ENCODE measurements at regions not wholly inside any gene's neighbourhood (a gene's known extent, or its start where the extent isn't known, plus 50 kb on each side); places are given as distances from the start of the nearest gene placed in this dataset.
"Not testable (repeated sequence)": the region's sequence is repeated elsewhere in the genome, so short reads cannot be mapped to it uniquely, and the experiment has no call there.

DNA sequence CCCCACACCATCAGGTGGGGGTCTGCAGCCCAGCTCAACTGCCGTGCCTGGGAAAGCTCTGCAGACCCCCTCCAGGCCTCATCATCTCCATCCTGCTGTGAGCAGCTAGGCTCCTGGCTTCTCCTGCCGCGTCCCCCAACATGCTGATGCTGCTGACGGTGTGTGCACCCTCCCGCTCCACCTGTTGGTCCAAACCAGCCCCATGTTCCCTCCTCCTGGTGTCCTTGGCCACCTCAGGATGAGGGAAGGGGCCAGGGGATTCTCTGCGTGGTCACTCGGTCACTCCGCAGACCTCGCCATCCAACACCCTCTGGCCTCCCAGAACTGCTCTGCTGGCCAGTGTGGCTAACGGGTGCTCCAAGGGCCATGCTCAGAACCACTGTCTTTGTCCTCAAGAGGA is 368.6 kb downstream of the FOXL1 start:
- intact Hi-C loops (cut with DNase I) = no loop called here
- peak; percentile 42 for DNase-seq (ENCODE audit: low spot score)

- intact Hi-C loops (cut with DNase I) = no loop called here
- DNase-seq (ENCODE audit: low spot score) = no peak
These were observed 369.1 kb downstream of the C16orf95 start for GRCh38 chr16:86948046-86948445.

DNA sequence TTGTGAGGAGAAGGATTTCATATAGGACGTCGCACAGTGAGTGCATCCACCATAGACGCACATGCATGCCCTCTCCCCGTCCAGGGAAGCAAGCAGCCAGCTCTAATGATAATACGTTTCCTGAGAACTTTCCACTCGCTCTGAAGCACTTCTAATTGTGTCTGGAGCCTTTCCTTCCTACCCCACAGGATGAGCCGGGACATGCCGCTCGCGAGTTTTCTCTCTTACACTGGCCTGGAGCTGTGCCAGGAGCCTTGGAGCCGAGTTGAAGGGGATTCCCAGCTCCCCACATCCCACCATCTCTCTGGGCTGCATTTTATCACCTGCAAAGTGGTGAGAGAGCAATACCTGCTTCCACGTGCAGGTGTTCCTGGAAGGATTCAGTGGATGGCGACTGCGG is 368.1 kb downstream of the C16orf95 start:
- intact Hi-C loops (cut with DNase I) = no loop called here
- DNase-seq (ENCODE audit: low spot score) = no peak

DNA sequence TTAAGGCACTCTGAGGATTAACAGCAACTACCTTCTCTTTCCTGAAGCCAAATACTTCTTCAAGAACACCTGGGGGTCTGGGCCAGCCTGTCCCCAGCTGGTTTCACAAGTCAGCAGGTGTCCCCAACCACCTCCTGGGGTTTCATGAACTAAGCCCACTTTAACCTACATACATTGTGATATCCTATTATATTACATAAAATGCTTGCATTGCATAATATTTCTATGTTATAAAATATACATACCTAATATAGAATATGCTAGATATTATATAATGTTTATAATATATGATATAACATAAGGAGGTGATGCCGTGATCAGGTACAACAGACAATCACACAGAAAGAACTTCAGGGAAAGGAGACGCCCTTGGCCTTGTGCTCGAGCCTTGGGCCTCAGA is 367.6 kb downstream of the C16orf95 start:
- intact Hi-C loops (cut with DNase I) = no loop called here
- DNase-seq (ENCODE audit: low spot score) = no peak

- intact Hi-C loops (cut with DNase I) = no loop called here
- DNase-seq (ENCODE audit: low spot score) = no peak
These were observed 366.0 kb downstream of the C16orf95 start for GRCh38 chr16:86951041-86951822.

DNA sequence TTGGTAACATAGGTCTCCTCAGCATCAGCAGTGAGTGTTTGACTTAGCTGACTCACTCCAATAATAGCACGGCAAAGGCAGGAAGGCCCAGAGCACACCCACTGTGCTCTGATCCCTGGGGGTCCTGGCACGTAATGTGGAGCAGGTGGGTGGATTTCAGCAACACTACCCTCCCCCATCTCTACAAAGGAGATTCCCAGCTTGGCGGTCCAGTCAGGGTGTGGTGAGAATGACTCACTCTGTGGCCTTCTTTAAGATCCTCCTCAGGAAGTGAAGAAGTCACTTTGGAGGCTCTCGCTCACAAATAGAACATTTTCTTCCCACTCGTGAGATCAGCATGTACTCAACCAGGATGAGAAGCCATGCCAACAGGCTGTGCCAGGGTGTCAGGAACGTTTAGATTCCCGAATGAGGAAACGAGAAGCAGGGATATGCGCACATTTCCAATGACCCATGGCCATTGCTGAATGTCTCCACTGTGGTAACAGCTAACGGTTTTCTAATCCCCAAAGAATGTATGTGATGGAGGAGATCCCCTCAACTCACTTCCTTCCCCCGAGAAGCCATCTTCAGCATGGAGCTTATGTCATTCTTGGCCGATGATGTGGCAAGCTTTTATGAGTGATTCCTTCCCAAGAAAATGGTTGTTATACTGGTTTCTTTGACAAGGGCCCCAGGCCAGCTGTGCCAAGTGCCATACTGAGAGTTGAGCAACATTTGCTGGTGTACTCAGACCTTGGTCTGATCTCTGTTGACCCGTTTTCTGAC is 365.2 kb downstream of the C16orf95 start:
- no peak for DNase-seq (ENCODE audit: low spot score)

GRCh38 chr16:86952769-86953168 is 364.4 kb downstream of the C16orf95 start:
- DNase-seq (ENCODE audit: low spot score) = no peak
- intact Hi-C loops (cut with DNase I) = no loop called here

More for the DNA sequence above, 365.2 kb downstream of the C16orf95 start:
- intact Hi-C loops (cut with DNase I) = no loop called here

DNA sequence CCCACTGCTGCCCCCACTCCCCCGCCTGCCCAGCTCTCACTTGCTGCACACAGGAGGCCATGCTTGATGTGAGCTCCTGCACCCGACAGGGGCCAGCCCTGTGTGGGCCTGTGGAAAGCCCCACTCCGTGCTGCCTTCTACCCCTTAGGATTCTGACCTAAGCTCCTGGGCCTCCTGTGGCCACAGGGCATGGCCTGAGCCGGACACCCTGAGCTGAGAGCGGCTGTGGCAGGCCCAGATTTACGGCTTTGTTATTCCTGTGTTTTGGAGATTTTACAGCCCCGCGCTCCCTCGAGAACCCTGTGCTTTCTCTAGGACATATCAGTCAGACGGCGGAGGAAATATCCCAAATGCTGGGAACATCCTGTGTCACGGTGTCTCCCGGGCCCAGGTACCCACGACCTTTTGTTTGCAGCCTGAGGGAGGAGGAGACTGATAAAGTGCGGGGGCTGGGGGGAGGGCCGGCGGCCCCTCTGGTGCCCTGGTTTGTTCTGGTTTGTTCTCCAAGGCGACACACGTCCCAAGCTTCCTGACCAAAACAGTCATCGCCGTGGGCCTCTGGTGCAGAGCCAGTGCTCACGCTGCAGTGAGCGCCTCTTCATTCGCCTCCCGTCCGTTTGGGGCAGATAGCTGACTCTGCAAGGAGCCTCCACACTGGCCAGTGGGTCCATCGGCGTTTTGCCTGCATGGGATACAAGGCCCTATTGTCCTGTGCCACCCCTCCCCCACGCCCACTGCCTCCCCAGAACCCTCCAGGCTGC is 363.4 kb downstream of the C16orf95 start:
- intact Hi-C loops (cut with DNase I) = loop anchor here in 1 of 2 donors (1.0 kb wide), 1 partner anchor 32 kb away; no protein-coding TSS in a partner anchor
- DNase-seq (ENCODE audit: low spot score) = no peak

GRCh38 chr16:86955136-86955855 is 361.9 kb downstream of the C16orf95 start:
- no peak for DNase-seq (ENCODE audit: low spot score)
- intact Hi-C loops (cut with DNase I) = no loop called here

DNA sequence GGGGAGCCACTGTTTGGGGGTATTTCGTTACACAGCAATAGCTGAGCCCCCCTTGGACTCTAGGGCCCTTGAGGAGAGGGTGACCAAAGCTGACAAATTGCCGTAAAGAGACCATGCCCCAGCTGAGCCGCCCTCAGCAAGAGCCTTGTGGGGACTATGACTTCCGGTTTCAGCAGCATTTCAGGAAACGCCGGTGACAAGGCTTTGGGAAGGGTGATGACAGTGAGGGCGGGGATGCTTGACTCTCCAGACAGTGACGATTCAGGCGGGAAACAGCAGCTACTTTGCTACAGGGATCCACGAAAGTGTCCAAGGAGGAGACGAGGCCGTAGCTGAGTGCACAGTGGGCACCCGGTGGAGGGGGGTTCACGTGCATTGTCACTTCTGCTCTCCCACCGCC is 360.8 kb downstream of the C16orf95 start:
- intact Hi-C loops (cut with DNase I) = no loop called here
- no peak for DNase-seq (ENCODE audit: low spot score)

DNA sequence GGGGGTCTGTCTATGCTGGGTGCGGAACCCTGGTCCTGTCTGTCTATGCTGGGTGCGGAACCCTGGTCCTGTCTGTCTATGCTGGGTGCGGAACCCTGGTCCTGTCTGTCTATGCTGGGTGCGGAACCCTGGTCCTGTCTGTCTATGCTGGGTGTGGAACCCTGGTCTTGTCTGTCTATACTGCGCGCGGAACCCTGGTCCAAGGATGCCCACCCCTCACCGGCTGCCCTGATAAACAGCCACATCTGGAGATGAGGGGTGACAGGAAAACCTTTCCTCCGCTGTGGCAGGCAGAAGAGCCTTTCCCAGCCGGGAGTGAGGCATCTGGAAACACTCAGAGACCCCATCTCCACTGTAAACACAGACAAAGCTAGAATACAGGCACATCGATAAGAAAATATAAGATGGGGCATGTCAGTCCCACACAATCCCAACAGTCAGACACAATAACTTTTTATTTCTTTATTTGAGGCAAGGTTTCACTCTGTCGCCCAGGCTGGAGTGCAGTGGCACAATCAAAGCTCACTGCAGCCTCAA is 359.5 kb downstream of the C16orf95 start:
- peak; percentile 38 for DNase-seq (ENCODE audit: low spot score)
- intact Hi-C loops (cut with DNase I) = not testable (repeated sequence)

DNA sequence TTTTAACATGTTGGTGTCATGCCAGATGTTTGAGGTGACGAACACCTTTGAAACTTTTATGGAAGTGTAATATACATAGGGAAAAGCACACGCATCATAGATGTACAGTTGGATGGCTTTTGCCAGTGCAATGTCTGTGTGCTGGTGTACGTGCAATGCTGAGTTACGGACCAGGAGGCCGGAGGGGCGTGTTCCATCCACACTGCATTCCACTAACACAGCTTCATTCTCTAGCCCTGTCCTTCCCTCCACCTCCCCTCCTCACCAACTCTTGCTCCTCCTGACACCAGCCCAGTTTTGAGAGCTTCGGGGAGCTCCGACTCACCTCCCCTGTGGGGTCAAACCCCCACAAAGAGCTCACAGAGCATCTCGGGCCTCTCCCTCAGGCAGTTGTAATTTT is 358.8 kb downstream of the C16orf95 start:
- DNase-seq (ENCODE audit: low spot score) = no peak
- intact Hi-C loops (cut with DNase I) = no loop called here

DNA sequence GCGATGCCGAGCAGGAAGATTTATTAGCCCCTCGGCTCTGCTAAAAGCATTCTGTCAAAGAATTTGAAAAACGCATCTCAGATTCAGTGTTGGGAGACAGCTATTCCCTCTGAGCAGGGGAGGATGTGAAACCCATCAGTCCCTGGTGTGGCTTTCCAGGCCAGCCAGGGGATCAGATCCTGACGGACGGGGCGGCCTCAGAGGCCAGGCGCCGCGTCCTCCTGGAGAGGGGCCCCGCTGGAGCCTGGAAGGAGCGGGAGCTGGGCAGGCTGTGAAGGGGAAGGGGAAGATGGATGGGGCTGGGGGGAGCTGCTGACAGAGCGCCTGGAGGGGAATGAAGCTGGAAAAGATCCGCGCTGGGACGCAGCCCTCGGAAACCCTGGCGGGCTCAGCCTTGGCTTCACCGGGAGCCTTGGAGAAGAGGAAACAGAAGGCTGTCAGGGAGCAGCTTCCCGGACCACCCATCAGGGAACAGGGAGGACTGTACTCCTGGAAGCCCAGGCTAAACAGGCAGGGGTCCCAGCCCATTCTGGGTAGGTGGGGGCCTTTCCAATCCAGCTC is 358.0 kb downstream of the C16orf95 start:
- DNase-seq (ENCODE audit: low spot score) = peak; percentile 70
- intact Hi-C loops (cut with DNase I) = no loop called here

- intact Hi-C loops (cut with DNase I) = no loop called here
- DNase-seq (ENCODE audit: low spot score) = no peak
These were observed 357.5 kb downstream of the C16orf95 start for GRCh38 chr16:86959729-86960128.

- DNase-seq (ENCODE audit: low spot score) = peak; percentile 58
- intact Hi-C loops (cut with DNase I) = no loop called here
These were observed 356.9 kb downstream of the C16orf95 start for GRCh38 chr16:86960266-86960665.

DNA sequence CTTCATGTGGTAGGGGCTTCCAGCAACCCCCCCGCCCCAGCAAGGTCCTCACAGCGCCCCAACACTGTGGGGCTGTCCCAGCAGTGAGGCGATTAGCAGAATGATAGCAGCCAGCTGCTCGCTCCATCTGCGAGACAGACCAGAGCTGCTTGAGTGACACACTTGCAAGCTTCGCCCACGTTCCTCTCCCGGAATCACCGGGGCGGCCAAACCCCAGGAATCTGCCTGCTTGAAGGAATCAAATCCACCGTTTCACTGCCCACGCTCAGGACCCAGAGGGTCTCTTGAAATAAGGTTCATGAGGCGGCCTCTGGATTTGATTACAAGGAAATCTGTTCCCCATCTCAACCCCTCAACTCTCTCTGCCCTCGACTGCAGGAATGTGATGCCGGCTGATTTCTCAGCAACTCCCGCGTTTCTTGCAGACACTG is 356.0 kb downstream of the C16orf95 start:
- intact Hi-C loops (cut with DNase I) = no loop called here
- no peak for DNase-seq (ENCODE audit: low spot score)

DNA sequence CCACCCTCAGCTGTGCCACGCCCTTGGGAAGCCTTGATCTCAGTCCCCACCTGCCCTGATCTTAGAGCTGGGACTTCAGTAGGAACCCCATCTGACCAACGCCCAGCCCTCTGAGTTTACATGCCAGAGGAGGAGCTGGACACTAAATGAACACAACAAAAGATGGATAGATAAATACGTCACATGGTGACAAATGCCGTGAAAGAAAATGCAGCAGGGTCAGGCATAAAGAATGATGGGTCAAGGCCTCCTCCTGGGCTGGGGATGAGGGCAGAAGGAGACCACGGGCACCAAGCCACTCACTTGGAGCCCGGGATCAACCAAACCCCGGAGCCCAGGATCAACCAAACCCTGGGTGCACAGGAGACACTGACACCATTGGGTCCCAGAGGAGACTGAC is 354.9 kb downstream of the C16orf95 start:
- peak; percentile 55 for DNase-seq (ENCODE audit: low spot score)
- intact Hi-C loops (cut with DNase I) = loop anchor here in 1 of 2 donors (1.0 kb wide), 1 partner anchor 20 kb away; no protein-coding TSS in a partner anchor

DNA sequence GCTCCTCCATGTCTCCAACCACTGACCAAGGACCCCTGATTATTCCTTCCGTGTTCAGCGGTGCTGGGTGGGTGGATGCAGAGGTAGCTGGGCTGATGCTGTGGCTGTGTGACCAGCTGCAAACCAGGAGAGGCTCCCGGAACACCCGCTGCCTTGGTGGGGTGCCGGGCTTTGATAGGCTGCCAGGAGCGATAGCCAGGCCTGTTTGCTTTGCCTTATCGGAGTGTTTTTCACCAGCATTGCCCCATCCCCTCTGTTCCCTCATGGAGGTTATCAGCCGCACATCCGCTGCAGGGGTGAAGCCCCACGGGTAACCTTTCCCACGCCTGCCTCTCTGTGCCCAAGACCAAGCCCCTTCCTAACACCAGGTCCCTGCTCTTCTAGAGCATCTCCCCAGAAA is 354.3 kb downstream of the C16orf95 start:
- no peak for DNase-seq (ENCODE audit: low spot score)
- intact Hi-C loops (cut with DNase I) = loop anchor here in 1 of 2 donors (1.0 kb wide), 1 partner anchor 19 kb away; no protein-coding TSS in a partner anchor
